Activated naive CD8-positive, alpha-beta T cell (primary cell): ENCODE measurements at regions not wholly inside any gene's neighbourhood (a gene's known extent, or its start where the extent isn't known, plus 50 kb on each side); places are given as distances from the start of the nearest gene placed in this dataset.
"Not testable (repeated sequence)": the region's sequence is repeated elsewhere in the genome, so short reads cannot be mapped to it uniquely, and the experiment has no call there.

ENCODE experiments used
- H3K27ac Mint-ChIP-seq: one replicate; pipeline ENCODE4 v1.8.0; 2021; ENCODE audit warnings: mixed read lengths
- H3K27me3 Mint-ChIP-seq: one replicate; pipeline ENCODE4 v1.8.0; 2021; ENCODE audit warnings: mixed read lengths
- H3K36me3 Mint-ChIP-seq: one replicate; pipeline ENCODE4 v1.8.0; 2021; ENCODE audit warnings: mixed read lengths
- H3K4me1 Mint-ChIP-seq: one replicate; pipeline ENCODE4 v1.8.0; 2021; ENCODE audit warnings: low read depth, mixed read lengths
- H3K4me3 Mint-ChIP-seq: one replicate; pipeline ENCODE4 v1.8.0; 2021; ENCODE audit warnings: mild to moderate bottlenecking, mixed read lengths
- H3K9me3 Mint-ChIP-seq: one replicate; pipeline ENCODE4 v1.8.0; 2021; ENCODE audit warnings: low read depth, mixed read lengths

GRCh38 chr7:9671979-9672917, 1238.8 kb downstream of the NXPH1 start:
- no peaks in the 10 kb centered on the region for H3K36me3 Mint-ChIP-seq
- H3K9me3 Mint-ChIP-seq: peaks cover 4% of the 10 kb centered on the region
- H3K4me3 Mint-ChIP-seq: no peak overlapping the region
- no peaks in the 10 kb centered on the region for H3K4me1 Mint-ChIP-seq
- no peak overlapping the region for H3K27ac Mint-ChIP-seq
- no peaks in the 10 kb centered on the region for H3K27me3 Mint-ChIP-seq

GRCh38 chr7:9680713-9681112, 1247.3 kb downstream of the NXPH1 start:
- no peaks in the 10 kb centered on the region for H3K9me3 Mint-ChIP-seq
- no peaks in the 10 kb centered on the region for H3K4me1 Mint-ChIP-seq
- H3K36me3 Mint-ChIP-seq: no peaks in the 10 kb centered on the region
- no peak overlapping the region for H3K27ac Mint-ChIP-seq
- H3K4me3 Mint-ChIP-seq: no peak overlapping the region
- H3K27me3 Mint-ChIP-seq: no peaks in the 10 kb centered on the region

- H3K4me3 Mint-ChIP-seq: no peak overlapping the region
- no peaks in the 10 kb centered on the region for H3K36me3 Mint-ChIP-seq
- H3K4me1 Mint-ChIP-seq: no peaks in the 10 kb centered on the region
- no peak overlapping the region for H3K27ac Mint-ChIP-seq
- H3K27me3 Mint-ChIP-seq: no peaks in the 10 kb centered on the region
- no peaks in the 10 kb centered on the region for H3K9me3 Mint-ChIP-seq
Observed at GRCh38 chr7:9681284-9681683, 1247.9 kb downstream of the NXPH1 start.

- Mint-ChIP-seq H3K4me1 (no peaks in the 10 kb centered on the region), H3K4me3 (no peak overlapping the region), H3K9me3 (peaks cover 5% of the 10 kb centered on the region), H3K27ac (no peak overlapping the region), H3K36me3 (no peaks in the 10 kb centered on the region), H3K27me3 (no peaks in the 10 kb centered on the region)
Observed at GRCh38 chr7:9691286-9691685, 1257.9 kb downstream of the NXPH1 start.

GRCh38 chr7:9698375-9698774, 1265.0 kb downstream of the NXPH1 start:
- no peaks in the 10 kb centered on the region for H3K36me3 Mint-ChIP-seq

GRCh38 chr7:9709216-9709615, 1264.5 kb upstream of the PHF14 start:
- Mint-ChIP-seq H3K4me3 (no peak overlapping the region), H3K36me3 (no peaks in the 10 kb centered on the region), H3K4me1 (no peaks in the 10 kb centered on the region), H3K27me3 (no peaks in the 10 kb centered on the region), H3K9me3 (peaks cover 5% of the 10 kb centered on the region), H3K27ac (no peak overlapping the region)

More at GRCh38 chr7:9698375-9698774, 1265.0 kb downstream of the NXPH1 start:
- no peaks in the 10 kb centered on the region for H3K27me3 Mint-ChIP-seq
- H3K4me3 Mint-ChIP-seq: no peak overlapping the region
- H3K4me1 Mint-ChIP-seq: no peaks in the 10 kb centered on the region
- H3K9me3 Mint-ChIP-seq: peaks cover 13% of the 10 kb centered on the region
- H3K27ac Mint-ChIP-seq: no peak overlapping the region

GRCh38 chr7:9711259-9711918, 1262.3 kb upstream of the PHF14 start:
- Mint-ChIP-seq H3K4me3 (no peak overlapping the region), H3K27ac (no peak overlapping the region), H3K9me3 (peaks cover 3% of the 10 kb centered on the region), H3K27me3 (no peaks in the 10 kb centered on the region), H3K36me3 (no peaks in the 10 kb centered on the region), H3K4me1 (no peaks in the 10 kb centered on the region)

- Mint-ChIP-seq H3K4me1 (no peaks in the 10 kb centered on the region), H3K27me3 (no peaks in the 10 kb centered on the region), H3K9me3 (peaks cover 8% of the 10 kb centered on the region), H3K36me3 (no peaks in the 10 kb centered on the region), H3K27ac (no peak overlapping the region), H3K4me3 (no peak overlapping the region)
Observed at GRCh38 chr7:9718071-9718661, 1255.5 kb upstream of the PHF14 start.

- H3K9me3 Mint-ChIP-seq: peaks cover 8% of the 10 kb centered on the region
- H3K27ac Mint-ChIP-seq: no peak overlapping the region
- no peaks in the 10 kb centered on the region for H3K4me1 Mint-ChIP-seq
- H3K4me3 Mint-ChIP-seq: no peak overlapping the region
- H3K27me3 Mint-ChIP-seq: no peaks in the 10 kb centered on the region
- H3K36me3 Mint-ChIP-seq: no peaks in the 10 kb centered on the region
Observed at GRCh38 chr7:9719303-9719702, 1254.4 kb upstream of the PHF14 start.

- Mint-ChIP-seq H3K36me3 (no peaks in the 10 kb centered on the region), H3K27me3 (no peaks in the 10 kb centered on the region), H3K4me1 (no peaks in the 10 kb centered on the region), H3K4me3 (no peak overlapping the region), H3K9me3 (peaks cover 8% of the 10 kb centered on the region), H3K27ac (no peak overlapping the region)
Observed at GRCh38 chr7:9719721-9720120, 1254.0 kb upstream of the PHF14 start.

GRCh38 chr7:9725940-9726663, 1247.6 kb upstream of the PHF14 start:
- not testable (repeated sequence) for H3K4me3 Mint-ChIP-seq, H3K27me3 Mint-ChIP-seq, H3K9me3 Mint-ChIP-seq, H3K36me3 Mint-ChIP-seq, H3K4me1 Mint-ChIP-seq, H3K27ac Mint-ChIP-seq

- not testable (repeated sequence) for H3K4me3 Mint-ChIP-seq, H3K36me3 Mint-ChIP-seq, H3K27me3 Mint-ChIP-seq, H3K9me3 Mint-ChIP-seq, H3K27ac Mint-ChIP-seq, H3K4me1 Mint-ChIP-seq
Observed at GRCh38 chr7:9726811-9727210, 1246.9 kb upstream of the PHF14 start.

- H3K27me3 Mint-ChIP-seq, H3K27ac Mint-ChIP-seq, H3K4me1 Mint-ChIP-seq, H3K4me3 Mint-ChIP-seq, H3K9me3 Mint-ChIP-seq, H3K36me3 Mint-ChIP-seq: not testable (repeated sequence)
Observed at GRCh38 chr7:9727467-9727869, 1246.2 kb upstream of the PHF14 start.

GRCh38 chr7:9728014-9728657, 1245.5 kb upstream of the PHF14 start:
- H3K4me3 Mint-ChIP-seq, H3K36me3 Mint-ChIP-seq, H3K27ac Mint-ChIP-seq, H3K9me3 Mint-ChIP-seq, H3K4me1 Mint-ChIP-seq, H3K27me3 Mint-ChIP-seq: not testable (repeated sequence)
